GM12891 (cell line): ENCODE measurements at regions not wholly inside any gene's neighbourhood (a gene's known extent, or its start where the extent isn't known, plus 50 kb on each side); places are given as distances from the start of the nearest gene placed in this dataset.

ENCODE experiments used
- DNase-seq: peaks from one replicate; pipeline ENCODE4 v3.0.0; 2011; ENCODE audit warnings: low spot score; ENCODE audit not compliant: insufficient read length
- FAIRE-seq: peaks from 2 replicates; lab custom pipeline; 2011; peaks lifted over from hg19 to GRCh38; lab: Jason Lieb, UNC
- PAX5 ChIP-seq: IDR thresholded peaks from 2 replicates; pipeline ENCODE4 v1.6.1; 2011; ENCODE audit warnings: low read length, moderate library complexity, mild to moderate bottlenecking; ENCODE audit not compliant: insufficient read depth, severe bottlenecking
- POLR2A ChIP-seq: IDR thresholded peaks from 2 replicates; pipeline ENCODE4 v1.6.1; 2011; ENCODE audit warnings: low read depth, low read length, control low read depth
- POLR2AphosphoS5 ChIP-seq: IDR thresholded peaks from 2 replicates; pipeline ENCODE4 v1.6.1; 2011; ENCODE audit warnings: low read depth, low read length, control low read depth
- POU2F2 ChIP-seq: IDR thresholded peaks from 2 replicates; pipeline ENCODE4 v1.6.1; 2011; ENCODE audit warnings: low read depth, mild to moderate bottlenecking, control low read depth, low read length, moderate library complexity
- SPI1 ChIP-seq: IDR thresholded peaks from 2 replicates; pipeline ENCODE4 v1.6.1; 2011; ENCODE audit warnings: low read depth, low read length, control low read depth
- TAF1 ChIP-seq: IDR thresholded peaks from 2 replicates; pipeline ENCODE4 v1.6.1; 2011; ENCODE audit warnings: low read depth, low read length, control low read depth

DNA sequence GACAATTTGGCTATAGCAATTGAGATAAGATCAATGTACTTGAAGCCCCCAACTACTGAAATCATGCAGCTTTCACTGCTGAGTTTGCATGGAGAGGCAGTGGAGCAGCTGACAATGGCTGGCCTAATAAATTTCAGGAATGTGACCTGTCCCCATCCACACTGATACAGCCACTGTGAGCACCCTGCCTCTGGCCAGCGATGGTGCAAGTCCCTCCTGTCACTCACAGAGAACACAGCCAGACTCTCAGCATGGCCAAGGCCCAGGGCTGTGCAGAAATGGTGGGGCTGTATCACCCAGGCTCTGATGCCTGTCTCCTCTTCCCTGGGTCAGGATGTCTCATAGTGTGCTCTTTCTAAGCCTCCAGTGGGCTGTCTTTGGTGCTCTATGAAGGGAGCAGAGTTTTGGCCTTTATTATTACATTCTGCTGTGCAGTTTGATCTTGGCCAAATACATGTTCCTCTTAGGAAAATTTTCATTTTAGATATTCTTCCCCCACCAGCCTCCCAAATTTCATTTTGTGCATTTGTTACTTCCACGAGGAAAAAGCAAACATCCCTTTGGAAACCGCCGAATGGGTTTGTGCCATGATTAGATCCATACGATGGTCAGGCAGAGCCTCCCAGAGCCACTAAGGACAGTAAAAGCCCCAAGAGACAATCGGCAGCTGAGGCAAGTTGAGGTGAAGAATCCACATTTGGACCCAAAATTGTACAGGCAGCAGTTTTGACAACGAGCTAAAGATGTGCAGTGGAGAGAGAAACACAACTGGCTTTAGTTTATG lies 85.1 kb upstream of the WSCD2 start:
- no peak for DNase-seq
- TF ChIP-seq POLR2AphosphoS5 (no peak), SPI1 (no peak), PAX5 (no peak), POU2F2 (no peak), POLR2A (no peak), TAF1 (no peak)
- FAIRE-seq: no peak

- TF ChIP-seq POU2F2 (no peak), SPI1 (no peak), POLR2A (no peak), PAX5 (no peak), POLR2AphosphoS5 (no peak), TAF1 (no peak)
- FAIRE-seq (no peak), DNase-seq (no peak)
Observed at GRCh38 chr12:108046135-108046534, 83.0 kb upstream of the WSCD2 start.

- no peak for DNase-seq
- no peak for TF ChIP-seq TAF1
- FAIRE-seq: no peak
Observed at GRCh38 chr12:108046650-108047049, 82.4 kb upstream of the WSCD2 start.

- no peak for TF ChIP-seq PAX5
- TF ChIP-seq TAF1: no peak
- no peak for TF ChIP-seq SPI1
- TF ChIP-seq POLR2AphosphoS5: no peak
- TF ChIP-seq POLR2A: no peak
- no peak for TF ChIP-seq POU2F2
- DNase-seq: no peak
- FAIRE-seq: no peak
Observed at GRCh38 chr12:108047071-108047550, 82.0 kb upstream of the WSCD2 start.

DNA sequence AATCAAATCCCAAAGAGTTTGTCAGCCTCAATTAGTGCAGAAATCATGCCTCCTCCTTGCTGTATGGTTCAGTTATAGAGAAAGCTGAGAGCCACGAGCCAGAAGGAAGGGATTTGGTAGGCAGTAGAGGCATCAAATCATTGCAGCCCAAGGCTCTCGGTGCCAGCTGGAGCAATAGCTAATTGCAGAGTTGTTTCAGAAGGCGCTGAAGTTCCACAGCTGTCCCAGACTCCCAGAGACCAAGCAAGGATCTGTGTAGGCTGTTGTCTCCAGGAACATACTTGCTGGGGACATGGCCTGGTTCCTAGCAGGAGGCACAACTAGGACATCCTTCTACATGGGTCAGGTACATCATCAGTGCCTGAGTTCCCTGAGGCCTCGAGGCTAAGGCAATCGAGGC lies 80.4 kb upstream of the WSCD2 start:
- DNase-seq (no peak), FAIRE-seq (no peak)
- TF ChIP-seq SPI1 (no peak), TAF1 (no peak), PAX5 (no peak)

GRCh38 chr12:108050696-108051095 lies 78.4 kb upstream of the WSCD2 start:
- FAIRE-seq: no peak
- no peak for TF ChIP-seq POLR2A
- TF ChIP-seq SPI1: no peak
- TF ChIP-seq TAF1: no peak
- TF ChIP-seq PAX5: no peak
- TF ChIP-seq POLR2AphosphoS5: no peak
- DNase-seq: no peak

- DNase-seq (no peak), FAIRE-seq (no peak)
- TF ChIP-seq TAF1: no peak
- no peak for TF ChIP-seq POLR2AphosphoS5
- no peak for TF ChIP-seq POLR2A
- no peak for TF ChIP-seq SPI1
- TF ChIP-seq POU2F2: no peak
- TF ChIP-seq PAX5: no peak
Observed at GRCh38 chr12:108052260-108052659, 76.8 kb upstream of the WSCD2 start.

- no peak for DNase-seq
- FAIRE-seq: no peak
- no peak for TF ChIP-seq TAF1
- no peak for TF ChIP-seq POLR2AphosphoS5
- TF ChIP-seq SPI1: no peak
- no peak for TF ChIP-seq POLR2A
- no peak for TF ChIP-seq PAX5
- no peak for TF ChIP-seq POU2F2
Observed at GRCh38 chr12:108053512-108053911, 75.6 kb upstream of the WSCD2 start.

DNA sequence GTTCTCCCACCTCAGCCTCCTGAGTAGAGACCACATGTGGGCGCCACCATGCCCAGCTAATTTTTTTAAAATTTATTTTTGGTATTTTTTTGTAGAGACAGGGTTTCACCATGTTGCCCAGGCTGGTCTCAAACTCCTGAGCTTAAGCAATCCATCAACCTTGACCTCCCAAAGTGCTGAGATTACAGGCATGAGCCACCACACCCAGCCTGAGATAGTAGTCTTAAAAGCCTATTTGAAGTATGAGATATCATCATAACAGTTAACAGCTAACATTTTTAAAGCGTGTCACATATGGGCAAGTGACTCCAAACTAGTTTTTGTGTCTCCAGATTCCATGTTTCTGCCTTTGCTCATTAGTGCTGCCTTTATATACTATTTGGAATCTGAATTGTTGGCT lies 74.6 kb upstream of the WSCD2 start:
- FAIRE-seq: no peak

DNA sequence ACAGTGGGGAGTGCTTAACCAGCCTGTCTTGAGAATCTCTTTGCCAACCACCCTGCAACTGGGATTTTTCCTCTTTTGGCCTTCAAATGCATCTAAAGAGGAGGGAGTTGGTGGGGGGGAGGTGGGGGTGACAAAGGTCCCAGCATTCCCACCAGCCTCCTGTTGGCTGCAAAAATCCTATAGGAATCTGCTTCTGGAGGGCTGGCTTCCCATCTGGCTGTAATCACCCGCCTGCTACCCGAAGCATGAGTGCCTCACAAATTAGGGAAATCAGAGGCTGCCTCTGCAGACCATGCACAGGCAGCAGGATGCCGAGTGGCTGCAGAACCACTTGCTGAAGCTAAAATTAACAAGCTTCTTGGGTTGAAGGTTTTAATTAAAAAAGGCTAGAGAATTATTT lies 73.9 kb upstream of the WSCD2 start:
- DNase-seq (no peak), FAIRE-seq (no peak)
- no peak for TF ChIP-seq PAX5
- TF ChIP-seq POLR2A: no peak
- TF ChIP-seq POU2F2: no peak
- TF ChIP-seq POLR2AphosphoS5: no peak
- no peak for TF ChIP-seq TAF1
- no peak for TF ChIP-seq SPI1

More for the DNA sequence above, 74.6 kb upstream of the WSCD2 start:
- no peak for DNase-seq
- TF ChIP-seq POLR2A (no peak), PAX5 (no peak), POLR2AphosphoS5 (no peak)
